CD4-positive, alpha-beta T cell (primary cell): ENCODE measurements at regions not wholly inside any gene's neighbourhood (a gene's known extent, or its start where the extent isn't known, plus 50 kb on each side); places are given as distances from the start of the nearest gene placed in this dataset.

ENCODE experiments used
- ATAC-seq: fragments of 200-7000 bp; cut with Tn5 transposase; one replicate; pipeline ENCODE4 v1.10.0; 2022; ENCODE audit warnings: mild to moderate bottlenecking; ENCODE audit not compliant: poor library complexity
- CTCF ChIA-PET: fragments of 350-600 bp; sonication (Branson Sonifier 250); formaldehyde crosslinking; loops from one replicate; lab custom pipeline; 2021; ENCODE audit warnings: antibody characterized with exemption, inconsistent platforms; lab: Charles Lee
- POLR2A ChIA-PET: fragments of 350-600 bp; sonication (Branson Sonifier 250); formaldehyde crosslinking; loops from one replicate; lab custom pipeline; 2021; ENCODE audit warnings: antibody characterized with exemption, inconsistent platforms; lab: Charles Lee
- DNase-seq, 14 experiments: peaks; one replicate each; pipeline ENCODE4 v3.0.0-alpha.2; 2013 to 2020; ENCODE audit warnings: mixed read lengths in 2 of 14
- H3K27ac ChIP-seq, 2 donors: one replicate each; pipeline versions ENCODE4 v1.5.1 to v1.7.0; 2013; ENCODE audit warnings: low read length in 2 of 2, low read depth in 1 of 2, mild to moderate bottlenecking in 1 of 2
- H3K27me3 ChIP-seq, 2 experiments: 1 replicate in 1 of 2; 2 replicates in 1 of 2; pipeline versions ENCODE4 v1.6.1 to v1.7.0; 2013; ENCODE audit warnings: low read length in 2 of 2, control low read depth in 1 of 2, mild to moderate bottlenecking in 1 of 2, moderate library complexity in 1 of 2; ENCODE audit not compliant: insufficient read depth in 2 of 2, control insufficient read depth in 1 of 2
- H3K36me3 ChIP-seq: one replicate; pipeline ENCODE4 v1.6.1; 2013; ENCODE audit warnings: low read length, control low read depth; ENCODE audit not compliant: insufficient read depth
- H3K4me1 ChIP-seq: one replicate; pipeline ENCODE4 v1.6.1; 2013; ENCODE audit warnings: low read length, control low read depth; ENCODE audit not compliant: insufficient read depth
- H3K4me3 ChIP-seq: one replicate; pipeline ENCODE4 v1.5.1; 2013; ENCODE audit warnings: mild to moderate bottlenecking, low read length, moderate library complexity
- H3K9me3 ChIP-seq, 2 experiments: 1 replicate in 1 of 2; 2 replicates in 1 of 2; pipeline versions ENCODE4 v1.6.1 to v1.7.0; 2013; ENCODE audit warnings: low read length in 2 of 2, mild to moderate bottlenecking in 2 of 2, control low read depth in 1 of 2, moderate library complexity in 1 of 2; ENCODE audit not compliant: control insufficient read depth in 1 of 2, insufficient read depth in 1 of 2
- H3K27ac Mint-ChIP-seq: one replicate; pipeline ENCODE4 v1.8.0; 2020; ENCODE audit warnings: mixed read lengths
- H3K27me3 Mint-ChIP-seq: one replicate; pipeline ENCODE4 v1.8.0; 2021; ENCODE audit warnings: mixed read lengths
- H3K36me3 Mint-ChIP-seq: one replicate; pipeline ENCODE4 v1.8.0; 2021; ENCODE audit warnings: low read depth, mixed read lengths
- H3K4me1 Mint-ChIP-seq: one replicate; pipeline ENCODE4 v1.8.0; 2021; ENCODE audit warnings: low read depth, mixed read lengths
- H3K4me3 Mint-ChIP-seq: one replicate; pipeline ENCODE4 v1.8.0; 2020; ENCODE audit warnings: mild to moderate bottlenecking, mixed read lengths
- H3K9me3 Mint-ChIP-seq: one replicate; pipeline ENCODE4 v1.8.0; 2020; ENCODE audit warnings: mixed read lengths
- intact Hi-C, 2 experiments: fragments of 100-400 bp; cut with DNase I in 1 of 2; cut with micrococcal nuclease in 1 of 2; formaldehyde crosslinking; loops; one replicate each; pipeline versions ENCODE4 v1.15.1 to v1.9.0; 2023 to 2025; cut with DNase I, micrococcal nuclease
- TF ChIP-seq, protein P1 (sequence below): fragments of 200-600 bp; IDR thresholded peaks from one replicate; pipeline ENCODE4 v1.8.0; 2022; ENCODE audit warnings: antibody characterized with exemption, mild to moderate bottlenecking

DNA sequence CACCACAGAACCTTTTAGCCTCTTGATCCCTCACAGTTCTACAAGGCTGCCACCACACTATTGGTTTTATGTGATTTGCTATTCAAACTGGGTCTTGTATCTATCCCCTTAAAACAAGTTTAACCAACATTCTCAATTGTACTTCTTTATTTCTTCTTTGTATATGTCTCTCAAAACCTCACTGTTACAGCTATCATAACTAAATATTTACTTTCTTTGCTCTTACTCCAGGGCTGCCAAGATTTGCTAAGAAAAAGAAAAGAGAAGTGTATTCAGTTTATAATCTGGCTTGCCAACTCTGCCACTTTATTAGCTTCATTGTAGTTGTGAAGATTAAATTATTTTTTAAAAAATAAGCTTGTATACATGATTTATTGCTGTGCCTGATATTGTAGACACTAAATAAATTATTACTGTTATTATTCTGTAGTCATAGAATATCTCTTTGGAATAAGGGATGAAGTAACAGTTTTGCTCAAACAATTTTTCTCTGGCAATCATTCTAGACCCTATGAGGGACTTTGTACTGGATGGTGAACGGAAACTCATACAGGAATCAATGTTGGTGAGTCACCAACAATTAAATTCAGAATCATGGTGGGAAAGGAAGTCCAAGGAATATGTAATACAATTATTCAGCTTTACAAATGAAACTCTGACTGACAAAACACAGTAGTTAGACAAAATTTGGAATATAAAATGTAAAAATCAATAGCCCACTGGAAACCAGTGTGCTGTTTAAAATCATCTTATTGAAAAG, 127.1 kb upstream of the DCAF8L1 start:
- Histone ChIP-seq H3K27ac (no peak overlapping the region), H3K4me3 (no peak overlapping the region), H3K27me3 (no peaks in the 10 kb centered on the region), H3K9me3 (no peaks in the 10 kb centered on the region), H3K4me1 (no peaks in the 10 kb centered on the region), H3K36me3 (no peaks in the 10 kb centered on the region)
- intact Hi-C loops = no loop called here
- H3K4me3 Mint-ChIP-seq = no peak overlapping the region
- CTCF ChIA-PET = no interaction called here
- TF ChIP-seq, protein P1, sequence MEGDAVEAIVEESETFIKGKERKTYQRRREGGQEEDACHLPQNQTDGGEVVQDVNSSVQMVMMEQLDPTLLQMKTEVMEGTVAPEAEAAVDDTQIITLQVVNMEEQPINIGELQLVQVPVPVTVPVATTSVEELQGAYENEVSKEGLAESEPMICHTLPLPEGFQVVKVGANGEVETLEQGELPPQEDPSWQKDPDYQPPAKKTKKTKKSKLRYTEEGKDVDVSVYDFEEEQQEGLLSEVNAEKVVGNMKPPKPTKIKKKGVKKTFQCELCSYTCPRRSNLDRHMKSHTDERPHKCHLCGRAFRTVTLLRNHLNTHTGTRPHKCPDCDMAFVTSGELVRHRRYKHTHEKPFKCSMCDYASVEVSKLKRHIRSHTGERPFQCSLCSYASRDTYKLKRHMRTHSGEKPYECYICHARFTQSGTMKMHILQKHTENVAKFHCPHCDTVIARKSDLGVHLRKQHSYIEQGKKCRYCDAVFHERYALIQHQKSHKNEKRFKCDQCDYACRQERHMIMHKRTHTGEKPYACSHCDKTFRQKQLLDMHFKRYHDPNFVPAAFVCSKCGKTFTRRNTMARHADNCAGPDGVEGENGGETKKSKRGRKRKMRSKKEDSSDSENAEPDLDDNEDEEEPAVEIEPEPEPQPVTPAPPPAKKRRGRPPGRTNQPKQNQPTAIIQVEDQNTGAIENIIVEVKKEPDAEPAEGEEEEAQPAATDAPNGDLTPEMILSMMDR = no peak
- H3K4me1 Mint-ChIP-seq = no peaks in the 10 kb centered on the region
- no peak for DNase-seq
- POLR2A ChIA-PET = no interaction called here
- H3K27me3 Mint-ChIP-seq = no peaks in the 10 kb centered on the region
- no peaks in the 10 kb centered on the region for H3K36me3 Mint-ChIP-seq
- no peak for ATAC-seq
- H3K9me3 Mint-ChIP-seq = no peaks in the 10 kb centered on the region
- H3K27ac Mint-ChIP-seq = no peak overlapping the region

DNA sequence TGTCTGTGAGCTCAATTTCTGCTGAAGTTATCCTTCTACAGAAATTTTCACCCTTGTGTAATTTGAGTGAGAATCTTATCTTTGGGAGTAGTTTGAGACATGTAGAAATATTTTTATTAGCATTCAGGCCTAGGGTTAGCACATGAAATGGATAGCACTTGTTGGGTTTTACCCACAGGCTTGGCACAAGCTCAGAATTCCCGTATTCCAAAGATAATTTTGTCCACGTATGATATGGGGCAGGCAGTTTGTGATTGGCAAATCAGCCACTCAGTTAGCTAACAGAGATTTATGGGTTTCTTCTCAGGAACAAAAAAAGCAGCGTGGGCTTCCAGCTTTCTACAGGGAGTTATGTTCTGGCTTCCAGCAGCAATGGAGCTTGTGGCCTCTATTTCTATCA, 117.9 kb upstream of the DCAF8L1 start:
- H3K36me3 Mint-ChIP-seq = no peaks in the 10 kb centered on the region
- ChIA-PET CTCF (no interaction called here), POLR2A (no interaction called here)
- H3K27me3 Mint-ChIP-seq = no peaks in the 10 kb centered on the region
- no peak overlapping the region for H3K4me3 Mint-ChIP-seq
- no peak overlapping the region for H3K27ac Mint-ChIP-seq
- DNase-seq = no peak
- H3K4me1 Mint-ChIP-seq = no peaks in the 10 kb centered on the region
- Histone ChIP-seq H3K36me3 (no peaks in the 10 kb centered on the region), H3K27ac (no peak overlapping the region), H3K27me3 (no peaks in the 10 kb centered on the region), H3K4me3 (no peak overlapping the region), H3K4me1 (no peaks in the 10 kb centered on the region), H3K9me3 (no peaks in the 10 kb centered on the region)
- H3K9me3 Mint-ChIP-seq = no peaks in the 10 kb centered on the region
- intact Hi-C loops = no loop called here
- no peak for ATAC-seq
- TF ChIP-seq, protein P1 = no peak

DNA sequence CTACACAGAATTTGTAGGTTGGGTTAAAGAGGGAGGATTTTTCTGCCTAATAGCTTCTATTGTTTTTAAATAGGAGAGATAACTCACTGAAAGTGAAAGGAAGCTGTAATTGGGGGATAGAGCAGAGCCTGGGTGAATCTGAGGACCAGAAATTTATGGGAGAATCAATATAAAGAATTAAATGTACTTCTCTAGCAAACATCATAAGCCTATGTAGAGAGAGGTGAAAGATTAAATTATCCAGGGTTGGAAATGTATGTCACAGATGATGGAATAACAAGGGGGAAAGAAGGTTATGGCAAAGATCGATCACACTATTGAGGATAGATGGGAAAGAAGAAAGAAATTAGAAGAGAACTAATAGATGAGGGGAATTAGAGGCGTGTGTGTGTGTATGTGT, 104.4 kb upstream of the DCAF8L1 start:
- Histone ChIP-seq H3K27ac (no peak overlapping the region), H3K4me1 (no peaks in the 10 kb centered on the region), H3K36me3 (no peaks in the 10 kb centered on the region), H3K9me3 (no peaks in the 10 kb centered on the region), H3K4me3 (no peak overlapping the region), H3K27me3 (no peaks in the 10 kb centered on the region)
- Mint-ChIP-seq H3K36me3 (no peaks in the 10 kb centered on the region), H3K9me3 (peaks cover 7% of the 10 kb centered on the region), H3K27ac (no peak overlapping the region), H3K4me1 (no peaks in the 10 kb centered on the region), H3K4me3 (no peak overlapping the region), H3K27me3 (no peaks in the 10 kb centered on the region)
- ChIA-PET POLR2A (no interaction called here), CTCF (no interaction called here)
- no peak for ATAC-seq
- intact Hi-C loops = no loop called here
- TF ChIP-seq, protein P1 = no peak
- no peak for DNase-seq
